Trophoblast cell (in vitro differentiated cells and primary cell): ENCODE measurements at regions not wholly inside any gene's neighbourhood (a gene's known extent, or its start where the extent isn't known, plus 50 kb on each side); places are given as distances from the start of the nearest gene placed in this dataset.

Experiments
- DNase-seq, 2 donors: peaks; one replicate each; pipeline ENCODE4 v3.0.0-alpha.2; 2016
- H2AFZ ChIP-seq: 2 replicates; pipeline ENCODE4 v1.6.1; 2013; ENCODE audit warnings: low read length, moderate library complexity, mild to moderate bottlenecking; ENCODE audit not compliant: insufficient read depth, poor library complexity
- H2AK5ac ChIP-seq: 2 replicates; pipeline ENCODE4 v1.6.1; 2013; ENCODE audit warnings: mild to moderate bottlenecking, low read length
- H2BK120ac ChIP-seq: 2 replicates; pipeline ENCODE4 v1.6.1; 2013; ENCODE audit warnings: low read length, mild to moderate bottlenecking, moderate library complexity; ENCODE audit not compliant: insufficient read depth, poor library complexity
- H2BK12ac ChIP-seq: 2 replicates; pipeline ENCODE4 v1.6.1; 2013; ENCODE audit warnings: mild to moderate bottlenecking, low read length, moderate library complexity
- H2BK5ac ChIP-seq: 2 replicates; pipeline ENCODE4 v1.6.1; 2013; ENCODE audit warnings: low read length, low read depth, moderate library complexity, mild to moderate bottlenecking; ENCODE audit not compliant: poor library complexity
- H3K14ac ChIP-seq: 2 replicates; pipeline ENCODE4 v1.6.1; 2013; ENCODE audit warnings: mild to moderate bottlenecking, low read length
- H3K18ac ChIP-seq: 2 replicates; pipeline ENCODE4 v1.6.1; 2013; ENCODE audit warnings: mild to moderate bottlenecking, low read length
- H3K23ac ChIP-seq: 2 replicates; pipeline ENCODE4 v1.6.1; 2013; ENCODE audit warnings: low read length
- H3K27ac ChIP-seq: 2 replicates; pipeline ENCODE4 v1.5.1; 2013; ENCODE audit warnings: low read depth, mild to moderate bottlenecking, inconsistent platforms, low read length, moderate library complexity
- H3K27me3 ChIP-seq: 2 replicates; pipeline ENCODE4 v1.6.1; 2013; ENCODE audit warnings: inconsistent platforms, mild to moderate bottlenecking, low read length, moderate library complexity; ENCODE audit not compliant: insufficient read depth
- H3K36me3 ChIP-seq, 2 experiments: 1 replicate in 1 of 2; 2 replicates in 1 of 2; pipeline ENCODE4 v1.6.1; 2013; ENCODE audit warnings: low read length in 2 of 2, mild to moderate bottlenecking in 2 of 2, moderate library complexity in 1 of 2; ENCODE audit not compliant: insufficient read depth in 2 of 2, control insufficient read depth in 1 of 2
- H3K4ac ChIP-seq: 2 replicates; pipeline ENCODE4 v1.6.1; 2013; ENCODE audit warnings: low read depth, mild to moderate bottlenecking, low read length, moderate library complexity
- H3K4me1 ChIP-seq, 2 experiments: 1 replicate in 1 of 2; 2 replicates in 1 of 2; pipeline ENCODE4 v1.6.1; 2013; ENCODE audit warnings: low read length in 2 of 2, mild to moderate bottlenecking in 2 of 2, moderate library complexity in 1 of 2; ENCODE audit not compliant: insufficient read depth in 2 of 2, control insufficient read depth in 1 of 2
- H3K4me2 ChIP-seq: 2 replicates; pipeline ENCODE4 v1.6.1; 2013; ENCODE audit warnings: inconsistent platforms, mild to moderate bottlenecking, low read length, moderate library complexity
- H3K4me3 ChIP-seq: 2 replicates; pipeline ENCODE4 v1.5.1; 2013; ENCODE audit warnings: mild to moderate bottlenecking, low read depth, low read length, inconsistent platforms
- H3K79me1 ChIP-seq: one replicate; pipeline ENCODE4 v1.6.1; 2013; ENCODE audit warnings: low read length
- H3K79me2 ChIP-seq: 2 replicates; pipeline ENCODE4 v1.6.1; 2013; ENCODE audit warnings: low read length, mild to moderate bottlenecking; ENCODE audit not compliant: control insufficient read depth, insufficient read depth, poor library complexity
- H3K9ac ChIP-seq: 2 replicates; pipeline ENCODE4 v1.6.1; 2013; ENCODE audit warnings: mild to moderate bottlenecking, low read length
- H3K9me3 ChIP-seq: 2 replicates; pipeline ENCODE4 v1.6.1; 2013; ENCODE audit warnings: low read depth, mild to moderate bottlenecking, control low read depth, inconsistent platforms, low read length; ENCODE audit not compliant: insufficient read depth
- H4K12ac ChIP-seq: 2 replicates; pipeline ENCODE4 v1.6.1; 2013; ENCODE audit warnings: low read depth, mild to moderate bottlenecking, low read length, moderate library complexity
- H4K8ac ChIP-seq: 2 replicates; pipeline ENCODE4 v1.6.1; 2013; ENCODE audit warnings: low read depth, mild to moderate bottlenecking, low read length, moderate library complexity
- H4K91ac ChIP-seq: one replicate; pipeline ENCODE4 v1.6.1; 2013; ENCODE audit warnings: low read depth, mild to moderate bottlenecking, low read length, moderate library complexity
- WGBS: extraction: QIAGEN DNeasy Blood & Tissue Kit; methylation state at CpG from one replicate; pipeline ENCODE4 v1.1.7; 2013; ENCODE audit warnings: missing lambda C conversion rate; ENCODE audit not compliant: insufficient read length, insufficient coverage; ENCODE audit errors: extremely low coverage; 5-methylcytosine and 5-hydroxymethylcytosine counted together

GRCh38 chr4:89665662-89666061 lies 171.3 kb downstream of the SNCA start:
- Histone ChIP-seq H3K36me3 (no peaks in the 10 kb centered on the region), H3K23ac (no peak overlapping the region), H4K12ac (no peak overlapping the region), H3K79me1 (no peaks in the 10 kb centered on the region), H3K9me3 (no peaks in the 10 kb centered on the region), H3K4me1 (peaks cover 2 to 5% of the 10 kb centered on the region in 2 experiments), H2AK5ac (no peak overlapping the region), H3K14ac (no peak overlapping the region), H2BK5ac (no peak overlapping the region), H3K4ac (no peak overlapping the region), H3K4me2 (no peak overlapping the region), H3K18ac (no peak overlapping the region), H3K9ac (no peak overlapping the region), H3K4me3 (no peak overlapping the region), H3K27ac (no peak overlapping the region), H4K91ac (no peak overlapping the region), H4K8ac (no peak overlapping the region), H3K79me2 (no peaks in the 10 kb centered on the region), H2BK120ac (no peak overlapping the region), H2BK12ac (no peak overlapping the region), H3K27me3 (no peaks in the 10 kb centered on the region), H2AFZ (no peak overlapping the region)
- WGBS = no CpG with 5 or more reads among the region's 3 CpGs
- DNase-seq = peak; percentile 8 to 23

- Histone ChIP-seq H2BK5ac (no peak overlapping the region), H3K9ac (no peak overlapping the region), H3K23ac (no peak overlapping the region), H3K79me1 (no peaks in the 10 kb centered on the region), H3K27me3 (no peaks in the 10 kb centered on the region), H3K14ac (no peak overlapping the region), H4K8ac (no peak overlapping the region), H4K12ac (no peak overlapping the region), H3K4me1 (peaks cover 2 to 5% of the 10 kb centered on the region in 2 experiments), H3K79me2 (no peaks in the 10 kb centered on the region), H3K4ac (no peak overlapping the region), H2AK5ac (no peak overlapping the region), H2BK120ac (no peak overlapping the region), H2AFZ (no peak overlapping the region), H4K91ac (no peak overlapping the region), H2BK12ac (no peak overlapping the region), H3K36me3 (no peaks in the 10 kb centered on the region), H3K4me3 (no peak overlapping the region), H3K27ac (no peak overlapping the region), H3K18ac (no peak overlapping the region), H3K4me2 (no peak overlapping the region), H3K9me3 (no peaks in the 10 kb centered on the region)
- DNase-seq = no peak
These were observed 172.4 kb downstream of the SNCA start for GRCh38 chr4:89664521-89664920.

GRCh38 chr4:89661173-89661899 lies 175.6 kb downstream of the SNCA start:
- Histone ChIP-seq H3K4me2 (no peak overlapping the region), H3K14ac (no peak overlapping the region), H3K79me1 (no peaks in the 10 kb centered on the region), H3K27ac (no peak overlapping the region), H3K4me3 (no peak overlapping the region), H4K12ac (no peak overlapping the region), H2BK12ac (no peak overlapping the region), H4K91ac (no peak overlapping the region), H3K27me3 (no peaks in the 10 kb centered on the region), H3K9me3 (no peaks in the 10 kb centered on the region), H3K4me1 (peaks cover 2 to 5% of the 10 kb centered on the region in 2 experiments), H2BK5ac (no peak overlapping the region), H3K18ac (no peak overlapping the region), H2AFZ (no peak overlapping the region), H3K36me3 (no peaks in the 10 kb centered on the region), H3K4ac (no peak overlapping the region), H2AK5ac (no peak overlapping the region), H3K79me2 (no peaks in the 10 kb centered on the region), H3K9ac (no peak overlapping the region), H3K23ac (no peak overlapping the region), H4K8ac (no peak overlapping the region), H2BK120ac (no peak overlapping the region)
- no CpG with 5 or more reads among the region's 3 CpGs for WGBS
- DNase-seq = peak in 1 of 2 donors; percentile 28

- no peak overlapping the region for H3K23ac ChIP-seq
- H3K9ac ChIP-seq = no peak overlapping the region
- no peak overlapping the region for H3K4ac ChIP-seq
- no peak overlapping the region for H3K14ac ChIP-seq
- no peak overlapping the region for H2BK12ac ChIP-seq
- no peaks in the 10 kb centered on the region for H3K9me3 ChIP-seq
- no peaks in the 10 kb centered on the region for H3K36me3 ChIP-seq
- peaks cover 2 to 3% of the 10 kb centered on the region in 2 experiments for H3K4me1 ChIP-seq
- H4K91ac ChIP-seq = no peak overlapping the region
- H4K8ac ChIP-seq = no peak overlapping the region
- no CpG with 5 or more reads among the region's 4 CpGs for WGBS
- H3K79me2 ChIP-seq = no peaks in the 10 kb centered on the region
- no peak overlapping the region for H3K18ac ChIP-seq
- no peak overlapping the region for H2BK5ac ChIP-seq
- H3K27ac ChIP-seq = no peak overlapping the region
- H2AK5ac ChIP-seq = no peak overlapping the region
- H3K4me2 ChIP-seq = no peak overlapping the region
- H3K79me1 ChIP-seq = no peaks in the 10 kb centered on the region
- no peak overlapping the region for H4K12ac ChIP-seq
- no peak overlapping the region for H2BK120ac ChIP-seq
- no peak overlapping the region for H2AFZ ChIP-seq
- H3K27me3 ChIP-seq = no peaks in the 10 kb centered on the region
- no peak overlapping the region for H3K4me3 ChIP-seq
- DNase-seq = no peak
These were observed 176.4 kb downstream of the SNCA start for GRCh38 chr4:89660444-89661172.
